ENCODE measurements at regions not wholly inside any gene's neighbourhood (a gene's known extent, or its start where the extent isn't known, plus 50 kb on each side); places are given as distances from the start of the nearest gene placed in this dataset.

GRCh38 chr5:164959761-164960160 is 1454.3 kb downstream of the MAT2B start:
- no peak for DNase-seq (ENCODE audit: low read depth, low spot score)
- no peak overlapping the region for H3K27ac ChIP-seq (ENCODE audit: low read length)
- no peak overlapping the region for H3K4me3 ChIP-seq (ENCODE audit: low read length)
- H3K27me3 ChIP-seq (ENCODE audit: control insufficient read depth, insufficient read depth, low read length), result no peaks in the 10 kb centered on the region
- H3K4me1 ChIP-seq (ENCODE audit: control insufficient read depth, insufficient read depth, low read length), result no peaks in the 10 kb centered on the region
- WGBS (ENCODE audit: insufficient coverage, insufficient read length), result no CpG with 5 or more reads among the region's 4 CpGs
- no peaks in the 10 kb centered on the region for H3K9me3 ChIP-seq (ENCODE audit: control insufficient read depth, insufficient read depth, low read length)
- H3K36me3 ChIP-seq (ENCODE audit: control insufficient read depth, insufficient read depth, low read length), result no peaks in the 10 kb centered on the region

- no peak for DNase-seq (ENCODE audit: low read depth, low spot score)
- no peaks in the 10 kb centered on the region for H3K9me3 ChIP-seq (ENCODE audit: control insufficient read depth, insufficient read depth, low read length)
- H3K4me1 ChIP-seq (ENCODE audit: control insufficient read depth, insufficient read depth, low read length), result no peaks in the 10 kb centered on the region
- H3K36me3 ChIP-seq (ENCODE audit: control insufficient read depth, insufficient read depth, low read length), result no peaks in the 10 kb centered on the region
- H3K27me3 ChIP-seq (ENCODE audit: control insufficient read depth, insufficient read depth, low read length), result no peaks in the 10 kb centered on the region
- H3K4me3 ChIP-seq (ENCODE audit: low read length), result no peak overlapping the region
- 100% methylated on average over 1 of the region's 2 CpGs for WGBS (ENCODE audit: insufficient coverage, insufficient read length)
- H3K27ac ChIP-seq (ENCODE audit: low read length), result no peak overlapping the region
Measured at GRCh38 chr5:164962329-164962961, 1457.0 kb downstream of the MAT2B start.

GRCh38 chr5:164966611-164967010 is 1461.2 kb downstream of the MAT2B start:
- Histone ChIP-seq H3K9me3 (ENCODE audit: control insufficient read depth, insufficient read depth, low read length) (no peaks in the 10 kb centered on the region), H3K27ac (ENCODE audit: low read length) (no peak overlapping the region), H3K27me3 (ENCODE audit: control insufficient read depth, insufficient read depth, low read length) (no peaks in the 10 kb centered on the region), H3K36me3 (ENCODE audit: control insufficient read depth, insufficient read depth, low read length) (no peaks in the 10 kb centered on the region), H3K4me3 (ENCODE audit: low read length) (no peak overlapping the region), H3K4me1 (ENCODE audit: control insufficient read depth, insufficient read depth, low read length) (no peaks in the 10 kb centered on the region)
- WGBS (ENCODE audit: insufficient coverage, insufficient read length), result no CpG with 5 or more reads among the region's 4 CpGs
- no peak for DNase-seq (ENCODE audit: low read depth, low spot score)

- WGBS (ENCODE audit: insufficient coverage, insufficient read length), result no CpG with 5 or more reads among the region's 1 CpG
Measured at GRCh38 chr5:164967354-164967753, 1461.9 kb downstream of the MAT2B start.

GRCh38 chr5:164972973-164973372 is 1467.6 kb downstream of the MAT2B start:
- H3K27me3 ChIP-seq (ENCODE audit: control insufficient read depth, insufficient read depth, low read length), result no peaks in the 10 kb centered on the region
- no peaks in the 10 kb centered on the region; the same call in 1 of the 2 replicates for H3K9me3 ChIP-seq (ENCODE audit: control insufficient read depth, insufficient read depth, low read length)
- DNase-seq (ENCODE audit: low read depth, low spot score), result no peak
- H3K27ac ChIP-seq (ENCODE audit: low read length), result no peak overlapping the region
- no peaks in the 10 kb centered on the region for H3K36me3 ChIP-seq (ENCODE audit: control insufficient read depth, insufficient read depth, low read length)
- WGBS (ENCODE audit: insufficient coverage, insufficient read length), result no CpG with 5 or more reads among the region's 1 CpG
- H3K4me1 ChIP-seq (ENCODE audit: control insufficient read depth, insufficient read depth, low read length), result no peaks in the 10 kb centered on the region
- no peak overlapping the region for H3K4me3 ChIP-seq (ENCODE audit: low read length)

More at GRCh38 chr5:164967354-164967753, 1461.9 kb downstream of the MAT2B start:
- Histone ChIP-seq H3K27ac (ENCODE audit: low read length) (no peak overlapping the region), H3K4me1 (ENCODE audit: control insufficient read depth, insufficient read depth, low read length) (no peaks in the 10 kb centered on the region), H3K36me3 (ENCODE audit: control insufficient read depth, insufficient read depth, low read length) (no peaks in the 10 kb centered on the region), H3K27me3 (ENCODE audit: control insufficient read depth, insufficient read depth, low read length) (no peaks in the 10 kb centered on the region), H3K9me3 (ENCODE audit: control insufficient read depth, insufficient read depth, low read length) (no peaks in the 10 kb centered on the region), H3K4me3 (ENCODE audit: low read length) (no peak overlapping the region)
- DNase-seq (ENCODE audit: low read depth, low spot score), result no peak

- H3K36me3 ChIP-seq (ENCODE audit: control insufficient read depth, insufficient read depth, low read length), result no peaks in the 10 kb centered on the region
- H3K27me3 ChIP-seq (ENCODE audit: control insufficient read depth, insufficient read depth, low read length), result no peaks in the 10 kb centered on the region
- WGBS (ENCODE audit: insufficient coverage, insufficient read length), result no CpG with 5 or more reads among the region's 2 CpGs
- no peak overlapping the region for H3K4me3 ChIP-seq (ENCODE audit: low read length)
- no peak for DNase-seq (ENCODE audit: low read depth, low spot score)
- no peaks in the 10 kb centered on the region for H3K4me1 ChIP-seq (ENCODE audit: control insufficient read depth, insufficient read depth, low read length)
- H3K27ac ChIP-seq (ENCODE audit: low read length), result no peak overlapping the region
- no peaks in the 10 kb centered on the region; the same call in 1 of the 2 replicates for H3K9me3 ChIP-seq (ENCODE audit: control insufficient read depth, insufficient read depth, low read length)
Measured at GRCh38 chr5:164975986-164976385, 1470.6 kb downstream of the MAT2B start.

GRCh38 chr5:164980480-164980879 is 1475.1 kb downstream of the MAT2B start:
- Histone ChIP-seq H3K4me3 (ENCODE audit: low read length) (no peak overlapping the region), H3K9me3 (ENCODE audit: control insufficient read depth, insufficient read depth, low read length) (no peaks in the 10 kb centered on the region; the same call in 1 of the 2 replicates), H3K4me1 (ENCODE audit: control insufficient read depth, insufficient read depth, low read length) (no peaks in the 10 kb centered on the region), H3K36me3 (ENCODE audit: control insufficient read depth, insufficient read depth, low read length) (no peaks in the 10 kb centered on the region), H3K27ac (ENCODE audit: low read length) (no peak overlapping the region), H3K27me3 (ENCODE audit: control insufficient read depth, insufficient read depth, low read length) (no peaks in the 10 kb centered on the region)
- no peak for DNase-seq (ENCODE audit: low read depth, low spot score)
- WGBS (ENCODE audit: insufficient coverage, insufficient read length), result no CpG with 5 or more reads among the region's 2 CpGs

GRCh38 chr5:164998142-164998541 is 1492.7 kb downstream of the MAT2B start:
- H3K27ac ChIP-seq (ENCODE audit: low read length), result no peak overlapping the region
- no peaks in the 10 kb centered on the region for H3K4me1 ChIP-seq (ENCODE audit: control insufficient read depth, insufficient read depth, low read length)
- H3K27me3 ChIP-seq (ENCODE audit: control insufficient read depth, insufficient read depth, low read length), result no peaks in the 10 kb centered on the region
- no peak overlapping the region for H3K4me3 ChIP-seq (ENCODE audit: low read length)
- no peak for DNase-seq (ENCODE audit: low read depth, low spot score)
- H3K36me3 ChIP-seq (ENCODE audit: control insufficient read depth, insufficient read depth, low read length), result no peaks in the 10 kb centered on the region
- H3K9me3 ChIP-seq (ENCODE audit: control insufficient read depth, insufficient read depth, low read length), result no peaks in the 10 kb centered on the region

- H3K4me3 ChIP-seq (ENCODE audit: low read length), result no peak overlapping the region
- H3K9me3 ChIP-seq (ENCODE audit: control insufficient read depth, insufficient read depth, low read length), result no peaks in the 10 kb centered on the region
- no peak for DNase-seq (ENCODE audit: low read depth, low spot score)
- WGBS (ENCODE audit: insufficient coverage, insufficient read length), result no CpG with 5 or more reads among the region's 7 CpGs
- H3K27ac ChIP-seq (ENCODE audit: low read length), result no peak overlapping the region
- no peaks in the 10 kb centered on the region for H3K36me3 ChIP-seq (ENCODE audit: control insufficient read depth, insufficient read depth, low read length)
- H3K27me3 ChIP-seq (ENCODE audit: control insufficient read depth, insufficient read depth, low read length), result no peaks in the 10 kb centered on the region
- H3K4me1 ChIP-seq (ENCODE audit: control insufficient read depth, insufficient read depth, low read length), result no peaks in the 10 kb centered on the region
Measured at GRCh38 chr5:164998590-164998989, 1493.2 kb downstream of the MAT2B start.

GRCh38 chr5:165000479-165001190 is 1495.2 kb downstream of the MAT2B start:
- Histone ChIP-seq H3K36me3 (ENCODE audit: control insufficient read depth, insufficient read depth, low read length) (no peaks in the 10 kb centered on the region), H3K27me3 (ENCODE audit: control insufficient read depth, insufficient read depth, low read length) (no peaks in the 10 kb centered on the region), H3K4me3 (ENCODE audit: low read length) (no peak overlapping the region), H3K9me3 (ENCODE audit: control insufficient read depth, insufficient read depth, low read length) (no peaks in the 10 kb centered on the region), H3K27ac (ENCODE audit: low read length) (no peak overlapping the region), H3K4me1 (ENCODE audit: control insufficient read depth, insufficient read depth, low read length) (no peaks in the 10 kb centered on the region)
- no peak for DNase-seq (ENCODE audit: low read depth, low spot score)
- no CpG with 5 or more reads among the region's 5 CpGs for WGBS (ENCODE audit: insufficient coverage, insufficient read length)

GRCh38 chr5:165003283-165003682 is 1497.9 kb downstream of the MAT2B start:
- H3K9me3 ChIP-seq (ENCODE audit: control insufficient read depth, insufficient read depth, low read length), result no peaks in the 10 kb centered on the region
- no CpG with 5 or more reads among the region's 3 CpGs for WGBS (ENCODE audit: insufficient coverage, insufficient read length)
- no peaks in the 10 kb centered on the region for H3K27me3 ChIP-seq (ENCODE audit: control insufficient read depth, insufficient read depth, low read length)
- no peak for DNase-seq (ENCODE audit: low read depth, low spot score)
- no peaks in the 10 kb centered on the region for H3K36me3 ChIP-seq (ENCODE audit: control insufficient read depth, insufficient read depth, low read length)
- no peak overlapping the region for H3K27ac ChIP-seq (ENCODE audit: low read length)
- H3K4me1 ChIP-seq (ENCODE audit: control insufficient read depth, insufficient read depth, low read length), result no peaks in the 10 kb centered on the region
- H3K4me3 ChIP-seq (ENCODE audit: low read length), result no peak overlapping the region
